T47D (cell line): ENCODE measurements at regions not wholly inside any gene's neighbourhood (a gene's known extent, or its start where the extent isn't known, plus 50 kb on each side); places are given as distances from the start of the nearest gene placed in this dataset.

ENCODE experiments used
- DNase-seq, 2 experiments: peaks; one replicate each; pipeline versions ENCODE4 v3.0.0 to v3.0.0-alpha.2; 2011 to 2012; ENCODE audit warnings: low read depth in 1 of 2, low spot score in 1 of 2
- JUND ChIP-seq: IDR thresholded peaks from 2 replicates; pipeline ENCODE4 v1.6.1; 2012; ENCODE audit warnings: low read depth
- in situ Hi-C: cut with HindIII; loops from 2 replicates; pipeline ENCODE4 v1.10.0; 2016; ENCODE audit warnings: low sequenced_read_pairs, low pct_unique_long_range_greater_than_20kb

DNA sequence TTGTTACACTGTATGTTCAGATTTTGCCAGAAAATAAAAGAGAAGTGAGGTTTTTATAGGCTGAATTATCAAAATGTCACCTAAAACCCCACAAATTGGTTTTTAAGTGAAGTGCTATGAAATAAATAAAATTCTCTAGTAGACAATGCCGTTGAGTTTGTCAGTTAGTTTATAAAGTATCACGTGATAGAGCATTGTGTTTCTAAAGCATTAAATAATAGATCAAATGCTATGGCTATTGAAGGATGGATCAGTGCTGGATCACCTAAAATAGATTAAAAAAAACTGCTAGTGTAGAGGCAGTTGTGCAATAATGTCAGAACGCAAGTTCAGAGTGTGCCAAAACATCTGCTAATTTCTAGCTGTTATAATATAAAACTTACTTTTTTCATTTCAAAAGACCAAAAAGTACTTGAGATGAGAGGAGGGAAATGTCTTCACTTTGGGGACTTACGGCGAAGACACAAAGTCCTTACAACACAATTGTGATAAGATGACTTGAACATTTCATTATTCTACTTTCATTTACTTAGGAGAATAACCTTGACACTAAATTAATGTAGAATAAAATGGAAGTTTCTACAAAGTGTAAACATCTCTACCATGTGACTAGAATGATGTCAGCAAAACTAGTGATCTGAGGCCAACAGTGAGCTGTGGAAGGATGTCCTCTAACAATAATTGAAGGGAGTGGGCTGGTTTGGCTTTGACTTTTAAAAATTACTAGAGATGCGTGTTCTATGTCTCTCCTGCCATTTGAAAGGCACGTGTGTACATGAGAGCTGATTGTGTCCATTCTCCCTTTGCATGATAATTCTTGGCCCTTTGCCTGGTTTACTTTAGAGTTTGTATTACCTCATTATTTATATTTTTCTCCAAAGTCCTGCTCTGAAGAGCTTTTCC, 154.4 kb upstream of the PDE3A start:
- TF ChIP-seq JUND: no peak
- in situ Hi-C loops: no loop called here
- no peak for DNase-seq

DNA sequence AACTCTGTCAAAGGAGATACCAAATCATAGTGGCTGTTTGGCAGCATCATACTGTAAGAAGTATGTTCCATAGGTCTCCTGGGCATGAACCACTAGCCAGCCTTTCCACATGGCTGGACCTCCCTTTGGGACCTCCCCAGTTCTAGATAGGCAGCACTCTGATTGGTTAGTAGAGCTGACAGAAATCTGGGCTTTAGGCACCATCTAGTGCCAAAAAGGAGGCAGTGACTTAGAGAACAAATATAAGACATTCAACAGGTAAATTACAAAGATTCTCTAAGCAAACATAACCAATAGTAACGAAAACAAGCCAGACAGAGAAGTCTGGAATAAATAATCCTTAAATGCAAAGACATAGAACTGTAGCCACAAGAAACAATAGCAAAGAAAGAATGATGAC, 148.0 kb upstream of the PDE3A start:
- no peak for TF ChIP-seq JUND
- peak; percentile 3 to 57 for DNase-seq
- in situ Hi-C loops: no loop called here

DNA sequence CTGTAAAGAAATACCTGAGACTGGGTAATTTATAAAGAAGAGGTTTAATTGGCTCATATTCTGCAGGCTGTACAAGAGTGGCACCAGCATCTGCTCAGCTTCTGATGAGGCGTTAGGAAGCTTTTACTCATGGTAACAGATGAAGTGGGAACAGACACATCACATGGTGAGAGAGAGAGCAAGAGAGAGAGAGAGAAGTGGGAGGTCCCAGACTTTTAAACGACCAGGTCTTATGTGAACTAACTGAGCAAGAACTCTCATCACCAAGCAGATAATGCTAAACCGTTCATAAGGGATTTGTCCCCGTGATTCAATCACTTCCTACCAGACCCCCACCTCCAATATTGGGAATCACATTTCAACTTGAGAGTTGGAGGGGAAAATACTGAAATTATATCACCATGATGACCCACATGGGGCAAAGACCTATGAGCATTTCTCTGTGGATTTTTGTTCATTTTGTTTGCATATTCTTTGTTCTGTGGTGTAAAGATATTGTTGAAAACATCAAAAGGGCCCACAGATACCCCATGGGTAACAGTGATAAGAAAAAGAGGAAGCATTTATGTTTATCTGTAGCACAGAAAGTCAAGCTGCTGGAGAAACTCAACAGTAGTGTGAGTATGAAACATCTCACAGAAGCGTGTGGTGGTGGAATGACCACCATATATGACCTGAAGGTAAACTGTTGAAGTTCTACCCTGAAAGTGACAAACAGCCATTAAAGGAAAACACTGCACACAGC, 135.2 kb upstream of the PDE3A start:
- no peak for DNase-seq
- TF ChIP-seq JUND: no peak
- in situ Hi-C loops: no loop called here

DNA sequence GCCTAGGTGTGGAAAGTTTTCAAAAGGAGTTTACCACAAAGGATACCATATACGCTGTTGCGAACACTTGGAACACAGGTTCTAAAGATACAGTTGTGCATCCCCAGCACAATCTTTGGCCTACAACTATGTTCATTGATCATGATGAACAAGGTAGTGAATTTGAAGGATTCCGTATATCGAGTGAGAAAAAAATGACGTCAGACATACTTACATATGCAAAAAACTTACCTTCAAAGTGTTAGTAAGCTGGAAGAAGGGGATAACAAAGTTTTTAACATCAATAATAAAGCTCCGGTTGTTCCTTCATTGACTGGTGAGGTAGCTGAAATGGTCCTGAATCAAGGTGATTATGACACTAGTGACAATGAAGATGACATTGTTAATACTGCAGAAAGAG, 133.9 kb upstream of the PDE3A start:
- no peak for TF ChIP-seq JUND
- DNase-seq: no peak
- in situ Hi-C loops: no loop called here

DNA sequence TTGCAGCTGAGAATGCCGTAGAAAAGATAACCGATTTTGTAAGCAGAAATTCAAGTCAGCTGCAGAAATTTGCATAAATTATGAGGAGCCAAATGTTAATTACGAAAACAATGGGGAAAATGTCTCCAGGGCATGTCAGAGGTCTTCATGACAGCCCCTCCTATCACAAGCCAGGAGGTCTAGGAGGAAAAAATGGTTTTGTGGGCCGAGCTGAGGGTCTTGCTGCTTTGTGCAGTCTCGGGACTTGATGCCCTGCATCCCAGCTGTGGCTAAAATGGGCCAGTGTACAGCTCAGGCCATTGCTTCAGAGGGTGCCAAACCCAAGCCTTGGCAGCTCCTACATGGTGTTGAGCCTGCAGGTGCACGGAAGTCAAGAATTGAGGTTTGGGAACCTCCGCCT, 131.2 kb upstream of the PDE3A start:
- DNase-seq: no peak
- no peak for TF ChIP-seq JUND

DNA sequence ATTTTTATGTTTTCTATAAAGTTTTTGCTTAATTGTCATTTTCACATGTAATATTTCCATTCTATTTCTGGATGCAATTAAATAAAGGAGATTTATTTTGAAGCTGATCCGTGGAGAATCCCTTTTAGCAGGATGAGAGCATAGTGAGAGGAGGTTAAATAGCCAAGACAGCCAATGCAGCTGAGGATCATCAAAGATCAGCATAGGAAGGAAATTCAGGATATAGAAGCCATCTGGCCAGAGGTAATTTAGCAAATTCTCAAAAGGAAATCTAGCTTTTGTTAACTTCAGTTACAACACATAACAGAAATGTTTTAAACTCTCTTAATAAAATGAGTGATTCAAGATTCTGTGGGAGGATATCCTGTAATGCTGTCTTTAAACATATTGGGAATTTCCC, 122.8 kb upstream of the PDE3A start:
- in situ Hi-C loops: no loop called here
- TF ChIP-seq JUND: no peak

More for the DNA sequence above, 131.2 kb upstream of the PDE3A start:
- in situ Hi-C loops: no loop called here

DNA sequence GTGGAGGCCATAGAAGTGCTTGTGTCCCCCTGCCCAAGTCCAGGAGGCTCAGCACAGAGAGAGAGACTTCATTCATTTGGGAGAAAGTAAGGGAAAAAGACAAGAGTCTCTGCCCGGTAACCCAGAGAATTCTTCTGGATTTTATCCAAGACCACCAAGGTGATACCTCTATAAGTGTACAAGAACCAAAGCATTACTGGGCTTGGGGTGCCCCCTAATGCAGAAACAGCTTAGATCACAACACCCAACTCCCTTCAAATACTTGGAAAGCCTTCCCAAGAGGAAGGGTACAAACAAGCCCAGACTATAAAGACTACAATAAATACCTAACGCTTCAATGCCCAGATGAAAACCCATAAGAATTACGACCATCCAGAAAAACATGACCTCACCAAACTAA, 119.7 kb upstream of the PDE3A start:
- in situ Hi-C loops: no loop called here
- TF ChIP-seq JUND: no peak
- no peak for DNase-seq

More for the DNA sequence above, 122.8 kb upstream of the PDE3A start:
- no peak for DNase-seq

DNA sequence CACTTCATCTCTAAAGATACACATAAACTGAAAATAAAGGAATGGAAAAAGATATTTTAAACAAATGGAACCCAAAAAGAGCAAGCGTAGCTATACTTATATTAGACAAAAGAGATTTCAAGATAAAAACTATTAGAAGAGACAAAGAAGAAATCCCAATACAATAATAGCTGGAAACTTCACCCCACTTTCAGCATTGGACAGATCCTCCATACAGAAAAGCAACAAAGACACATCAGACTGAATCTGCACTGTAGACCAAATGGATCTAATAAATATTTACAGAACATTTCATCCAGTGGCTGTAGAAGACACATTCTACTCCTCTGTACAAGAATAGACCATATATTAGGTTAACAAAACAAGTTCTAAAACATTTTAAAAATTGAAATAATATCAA, 117.6 kb upstream of the PDE3A start:
- DNase-seq: no peak
- in situ Hi-C loops: no loop called here
- TF ChIP-seq JUND: no peak

DNA sequence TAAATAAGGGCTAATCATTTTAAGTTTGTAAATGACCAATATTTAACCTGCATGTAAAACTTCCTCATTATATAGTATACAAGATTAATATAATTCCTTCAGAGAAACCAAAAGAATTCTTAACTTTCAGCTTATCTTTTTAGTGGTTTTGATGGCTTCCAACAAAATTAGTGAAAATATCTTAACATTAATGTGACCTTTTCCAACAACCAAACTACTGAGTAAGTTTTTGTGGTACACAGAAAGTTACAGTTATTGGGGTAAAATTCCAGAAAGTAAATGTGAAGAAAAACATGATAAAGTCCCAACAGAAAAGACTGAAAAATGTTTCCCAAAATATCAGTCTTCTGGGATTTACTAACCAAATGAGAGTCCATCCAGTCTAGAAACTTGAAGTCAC, 111.0 kb upstream of the PDE3A start:
- no peak for TF ChIP-seq JUND
- in situ Hi-C loops: no loop called here
- no peak for DNase-seq

DNA sequence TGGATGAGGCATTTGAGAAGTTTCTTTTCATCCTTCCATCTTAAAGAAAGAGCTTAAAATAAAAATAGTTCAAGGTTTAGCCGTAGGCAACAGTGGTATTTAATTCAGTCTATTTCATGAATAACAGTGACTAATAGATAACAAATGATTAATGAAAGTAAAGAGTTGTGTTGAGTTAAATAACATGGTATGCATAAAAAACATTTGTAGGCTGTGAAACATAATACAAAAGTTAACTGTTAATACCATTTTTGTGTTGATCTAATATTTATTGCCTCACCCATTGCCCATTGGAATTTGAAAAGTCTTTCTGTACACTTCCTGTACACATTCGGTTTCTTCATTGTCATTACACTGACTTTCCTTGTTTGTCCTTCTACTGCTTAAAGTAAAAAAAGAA, 108.6 kb upstream of the PDE3A start:
- in situ Hi-C loops: no loop called here
- TF ChIP-seq JUND: no peak
- DNase-seq: no peak

DNA sequence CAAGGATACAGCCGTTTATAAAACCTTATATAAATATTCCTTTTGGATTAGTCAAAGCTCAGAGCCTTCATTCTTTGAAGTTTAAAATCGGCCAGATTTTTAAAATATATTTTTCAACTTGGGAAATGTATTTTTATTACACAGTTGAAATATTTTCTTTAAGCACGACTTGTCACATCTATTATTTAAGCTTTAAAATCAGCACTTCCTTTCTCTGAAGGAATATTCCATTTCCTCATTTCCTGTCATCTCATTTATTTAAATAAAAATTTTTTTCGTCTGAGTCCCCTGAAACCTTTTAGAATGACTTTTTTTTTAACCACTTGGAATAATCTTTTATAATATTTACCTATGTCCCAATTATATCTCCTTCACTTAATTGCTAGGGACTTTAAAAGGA, 107.5 kb upstream of the PDE3A start:
- in situ Hi-C loops: no loop called here
- no peak for TF ChIP-seq JUND
- no peak for DNase-seq

DNA sequence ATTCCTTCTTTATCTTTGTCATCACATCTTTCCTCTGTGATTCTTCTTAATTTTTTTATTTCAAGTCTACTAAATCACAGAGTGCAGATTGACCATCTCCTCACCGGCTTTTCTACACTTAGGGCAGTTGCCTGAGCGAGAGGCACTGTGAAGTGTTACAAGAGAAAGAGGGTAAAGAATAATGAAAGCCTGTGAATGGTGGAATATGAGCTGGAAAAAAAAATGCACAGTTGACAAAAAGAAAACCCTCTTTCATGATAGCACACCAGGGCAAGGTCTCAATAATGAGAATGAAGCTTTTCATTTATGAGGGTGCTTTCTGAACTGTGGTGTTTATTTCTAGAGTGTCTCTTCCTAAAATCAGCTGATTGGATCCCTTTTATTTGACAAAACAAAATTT, 106.2 kb upstream of the PDE3A start:
- in situ Hi-C loops: no loop called here
- no peak for TF ChIP-seq JUND
- no peak for DNase-seq

DNA sequence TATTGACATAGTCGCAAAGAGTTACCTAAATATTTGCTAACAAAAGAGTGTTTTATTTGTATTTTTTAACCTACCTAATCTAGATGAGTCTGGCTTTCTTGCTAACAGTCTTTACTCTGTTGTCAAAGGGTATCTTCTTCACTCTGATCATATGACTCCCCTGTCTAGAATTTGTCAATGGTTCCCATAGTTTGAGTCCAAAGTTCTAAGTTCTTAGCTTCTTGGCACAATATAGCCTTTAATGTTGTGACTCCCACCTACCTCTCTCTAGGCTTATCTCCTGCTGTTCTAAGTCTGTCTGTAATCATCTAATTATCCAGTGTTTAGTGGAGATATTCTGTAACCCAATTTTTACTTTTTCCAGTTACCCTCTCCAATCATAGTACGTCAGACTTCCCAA, 104.3 kb upstream of the PDE3A start:
- TF ChIP-seq JUND: no peak
- in situ Hi-C loops: no loop called here
- DNase-seq: no peak
